SW 1271 (cell line): ENCODE measurements at regions not wholly inside any gene's neighbourhood (a gene's known extent, or its start where the extent isn't known, plus 50 kb on each side); places are given as distances from the start of the nearest gene placed in this dataset.
A peak's percentile ranks its signal among the peaks of the same experiment; 100 is the strongest.
"Not testable (repeated sequence)": the region's sequence is repeated elsewhere in the genome, so short reads cannot be mapped to it uniquely, and the experiment has no call there.

Experiments
- DNase-seq, 2 experiments: peaks; one replicate each; lab custom pipeline; 2025; lab: John Stamatoyannopoulos, UW

GRCh38 chr9:2497666-2498400, 123.8 kb upstream of the VLDLR start:
- DNase-seq, result no peak

- DNase-seq, result no peak
Measured at GRCh38 chr9:2502210-2502609, 119.4 kb upstream of the VLDLR start.

- DNase-seq, result no peak
Measured at GRCh38 chr9:2502760-2503159, 118.8 kb upstream of the VLDLR start.

GRCh38 chr9:2506321-2506720, 115.3 kb upstream of the VLDLR start:
- DNase-seq, result no peak

- no peak for DNase-seq
Measured at GRCh38 chr9:2523591-2523990, 98.0 kb upstream of the VLDLR start.

GRCh38 chr9:2524601-2525000, 97.0 kb upstream of the VLDLR start:
- DNase-seq, result no peak

GRCh38 chr9:2525147-2525546, 96.4 kb upstream of the VLDLR start:
- no peak for DNase-seq

GRCh38 chr9:2526071-2526828, 95.3 kb upstream of the VLDLR start:
- no peak for DNase-seq

GRCh38 chr9:2531481-2531880, 90.1 kb upstream of the VLDLR start:
- DNase-seq, result no peak

GRCh38 chr9:2536511-2536910, 85.1 kb upstream of the VLDLR start:
- no peak for DNase-seq

GRCh38 chr9:2545881-2546490, 75.6 kb upstream of the VLDLR start:
- no peak for DNase-seq

- DNase-seq, result not testable (repeated sequence)
Measured at GRCh38 chr9:2555899-2556600, 65.5 kb upstream of the VLDLR start.

- DNase-seq, result no peak
Measured at GRCh38 chr9:2557693-2558092, 63.9 kb upstream of the VLDLR start.

GRCh38 chr9:2559192-2560152, 62.1 kb upstream of the VLDLR start:
- peak in 1 of 2 experiments; percentile 18 for DNase-seq

GRCh38 chr9:2560180-2560579, 61.4 kb upstream of the VLDLR start:
- no peak for DNase-seq

- no peak for DNase-seq
Measured at GRCh38 chr9:2565676-2566340, 55.8 kb upstream of the VLDLR start.

GRCh38 chr9:2567922-2568321, 53.7 kb upstream of the VLDLR start:
- DNase-seq, result no peak

- no peak for DNase-seq
Measured at GRCh38 chr9:2568689-2569088, 52.9 kb upstream of the VLDLR start.

GRCh38 chr9:2570615-2571479, 50.7 kb upstream of the VLDLR start:
- DNase-seq, result peak in 1 of 2 experiments; percentile 0
